ENCODE measurements at regions not wholly inside any gene's neighbourhood (a gene's known extent, or its start where the extent isn't known, plus 50 kb on each side); places are given as distances from the start of the nearest gene placed in this dataset.

GRCh38 chrX:8374041-8374825 lies 90.4 kb upstream of the VCX3B start:
- intact Hi-C loops (cut with DNase I, micrococcal nuclease), result no loop called here
- TF ChIP-seq, protein P1, sequence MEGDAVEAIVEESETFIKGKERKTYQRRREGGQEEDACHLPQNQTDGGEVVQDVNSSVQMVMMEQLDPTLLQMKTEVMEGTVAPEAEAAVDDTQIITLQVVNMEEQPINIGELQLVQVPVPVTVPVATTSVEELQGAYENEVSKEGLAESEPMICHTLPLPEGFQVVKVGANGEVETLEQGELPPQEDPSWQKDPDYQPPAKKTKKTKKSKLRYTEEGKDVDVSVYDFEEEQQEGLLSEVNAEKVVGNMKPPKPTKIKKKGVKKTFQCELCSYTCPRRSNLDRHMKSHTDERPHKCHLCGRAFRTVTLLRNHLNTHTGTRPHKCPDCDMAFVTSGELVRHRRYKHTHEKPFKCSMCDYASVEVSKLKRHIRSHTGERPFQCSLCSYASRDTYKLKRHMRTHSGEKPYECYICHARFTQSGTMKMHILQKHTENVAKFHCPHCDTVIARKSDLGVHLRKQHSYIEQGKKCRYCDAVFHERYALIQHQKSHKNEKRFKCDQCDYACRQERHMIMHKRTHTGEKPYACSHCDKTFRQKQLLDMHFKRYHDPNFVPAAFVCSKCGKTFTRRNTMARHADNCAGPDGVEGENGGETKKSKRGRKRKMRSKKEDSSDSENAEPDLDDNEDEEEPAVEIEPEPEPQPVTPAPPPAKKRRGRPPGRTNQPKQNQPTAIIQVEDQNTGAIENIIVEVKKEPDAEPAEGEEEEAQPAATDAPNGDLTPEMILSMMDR (IDR thresholded peaks at IDR 0.05), result no peak
- Histone ChIP-seq H3K36me3 (ENCODE audit: low read depth) (no peaks in the 10 kb centered on the region), H3K4me1 (ENCODE audit: low read depth) (no peaks in the 10 kb centered on the region), H3K4me3 (no peak overlapping the region), H3K9me3 (no peaks in the 10 kb centered on the region)
- ATAC-seq, result no peak
- no peak for DNase-seq

DNA sequence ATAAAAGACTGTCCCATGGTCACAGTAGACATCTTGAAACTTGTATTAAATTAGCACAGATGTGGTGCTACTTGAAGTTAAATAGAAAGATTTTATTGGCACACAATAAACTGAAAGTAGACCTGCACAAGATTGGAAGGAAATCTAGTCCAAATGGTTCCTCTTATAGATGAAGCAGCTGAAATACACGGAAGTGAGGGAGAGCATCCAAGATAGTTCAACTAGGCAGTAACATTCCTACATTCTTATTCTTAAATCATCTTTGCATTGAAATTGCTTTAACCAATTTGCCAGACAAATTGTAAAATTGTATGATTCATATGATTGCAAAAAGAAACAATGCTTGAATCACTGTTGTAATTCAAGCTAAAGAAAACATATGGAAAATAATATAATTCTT lies 87.6 kb upstream of the VCX3B start:
- H3K4me3 ChIP-seq, result no peak overlapping the region
- ATAC-seq (no peak), DNase-seq (no peak)
- intact Hi-C loops (cut with DNase I, micrococcal nuclease), result no loop called here
- no peaks in the 10 kb centered on the region for H3K4me1 ChIP-seq (ENCODE audit: low read depth)
- TF ChIP-seq, protein P1 (IDR thresholded peaks at IDR 0.05), result no peak
- no peaks in the 10 kb centered on the region for H3K9me3 ChIP-seq
- H3K36me3 ChIP-seq (ENCODE audit: low read depth), result no peaks in the 10 kb centered on the region

DNA sequence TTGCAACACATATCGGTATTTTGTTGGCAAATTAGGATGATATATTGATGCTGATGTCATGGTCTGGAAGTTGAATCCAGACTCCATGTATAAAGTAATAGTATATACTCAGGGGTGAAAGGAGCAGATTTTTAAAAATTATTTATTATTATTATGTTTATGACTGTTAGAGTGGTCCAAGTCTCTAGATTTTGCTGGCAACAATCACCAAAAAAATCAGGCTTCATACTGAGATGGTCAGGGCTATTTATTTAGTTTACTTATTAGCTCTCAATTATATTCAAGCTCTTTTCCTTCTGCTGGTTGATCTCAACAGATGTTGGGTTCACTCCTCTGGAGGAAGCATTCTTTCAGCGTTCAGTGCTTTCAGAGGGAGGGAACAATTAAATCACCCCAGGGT lies 73.9 kb upstream of the VCX3B start:
- ATAC-seq (no peak), DNase-seq (no peak)
- Histone ChIP-seq H3K4me3 (no peak overlapping the region), H3K9me3 (no peaks in the 10 kb centered on the region), H3K4me1 (ENCODE audit: low read depth) (no peaks in the 10 kb centered on the region), H3K36me3 (ENCODE audit: low read depth) (no peaks in the 10 kb centered on the region)
- intact Hi-C loops (cut with DNase I, micrococcal nuclease), result no loop called here
- TF ChIP-seq, protein P1 (IDR thresholded peaks at IDR 0.05), result no peak

GRCh38 chrX:8403988-8404387 lies 60.6 kb upstream of the VCX3B start:
- no peak for ATAC-seq
- no peaks in the 10 kb centered on the region for H3K4me1 ChIP-seq (ENCODE audit: low read depth)
- TF ChIP-seq, protein P1 (IDR thresholded peaks at IDR 0.05), result no peak
- no peaks in the 10 kb centered on the region for H3K36me3 ChIP-seq (ENCODE audit: low read depth)
- intact Hi-C loops (cut with DNase I, micrococcal nuclease), result no loop called here
- no peaks in the 10 kb centered on the region for H3K9me3 ChIP-seq
- no peak for DNase-seq
- no peak overlapping the region for H3K4me3 ChIP-seq

DNA sequence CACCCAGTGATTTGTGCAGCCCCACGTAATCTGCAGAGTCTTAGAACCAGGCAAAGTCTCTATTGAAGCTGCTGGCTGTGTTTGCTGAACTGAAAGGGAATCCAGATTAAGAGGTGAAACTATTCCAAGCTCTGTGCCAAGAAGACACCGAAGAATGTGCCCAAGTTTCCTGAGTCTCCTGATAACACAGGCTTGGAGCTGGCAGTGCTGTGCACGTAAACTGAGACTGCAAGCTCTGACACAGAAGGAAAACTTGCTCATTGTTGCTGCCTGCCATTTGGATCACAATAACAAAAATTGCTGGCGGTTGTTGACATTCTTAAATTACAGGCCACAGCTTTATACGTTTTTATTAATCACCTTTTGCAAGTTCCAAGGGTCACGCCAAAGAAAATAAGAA lies 60.2 kb upstream of the VCX3B start:
- H3K4me3 ChIP-seq, result no peak overlapping the region
- no peaks in the 10 kb centered on the region for H3K9me3 ChIP-seq
- TF ChIP-seq, protein P1 (IDR thresholded peaks at IDR 0.05), result no peak
- intact Hi-C loops (cut with DNase I, micrococcal nuclease), result no loop called here
- no peak for ATAC-seq
- H3K36me3 ChIP-seq (ENCODE audit: low read depth), result no peaks in the 10 kb centered on the region
- H3K4me1 ChIP-seq (ENCODE audit: low read depth), result no peaks in the 10 kb centered on the region
- no peak for DNase-seq
